ENCODE measurements at regions not wholly inside any gene's neighbourhood (a gene's known extent, or its start where the extent isn't known, plus 50 kb on each side); places are given as distances from the start of the nearest gene placed in this dataset.

- Histone ChIP-seq H3K27me3 (ENCODE audit: control insufficient read depth, low read length) (no peaks in the 10 kb centered on the region), H3K79me2 (ENCODE audit: control insufficient read depth, low read length) (no peaks in the 10 kb centered on the region), H3K4me2 (ENCODE audit: low read length) (no peak overlapping the region), H3K9me3 (ENCODE audit: control insufficient read depth, insufficient read depth, low read length) (peaks cover 14% of the 10 kb centered on the region; the same call in 1 of the 2 replicates), H4K20me1 (ENCODE audit: control insufficient read depth, insufficient read depth, low read depth, low read length) (no peaks in the 10 kb centered on the region), H3F3A (ENCODE audit: control insufficient read depth, insufficient read depth) (no peaks in the 10 kb centered on the region), H3K4me3 (ENCODE audit: low read length) (no peak overlapping the region), H3K36me3 (ENCODE audit: control insufficient read depth, low read length) (no peaks in the 10 kb centered on the region), H3K27ac (ENCODE audit: low read depth, low read length) (no peak overlapping the region), H3K9me2 (replicated peaks; ENCODE audit: control insufficient read depth, low read length) (no peaks in the 10 kb centered on the region), H3K4me1 (ENCODE audit: control insufficient read depth, low read length) (no peaks in the 10 kb centered on the region)
- TF ChIP-seq, protein P1, sequence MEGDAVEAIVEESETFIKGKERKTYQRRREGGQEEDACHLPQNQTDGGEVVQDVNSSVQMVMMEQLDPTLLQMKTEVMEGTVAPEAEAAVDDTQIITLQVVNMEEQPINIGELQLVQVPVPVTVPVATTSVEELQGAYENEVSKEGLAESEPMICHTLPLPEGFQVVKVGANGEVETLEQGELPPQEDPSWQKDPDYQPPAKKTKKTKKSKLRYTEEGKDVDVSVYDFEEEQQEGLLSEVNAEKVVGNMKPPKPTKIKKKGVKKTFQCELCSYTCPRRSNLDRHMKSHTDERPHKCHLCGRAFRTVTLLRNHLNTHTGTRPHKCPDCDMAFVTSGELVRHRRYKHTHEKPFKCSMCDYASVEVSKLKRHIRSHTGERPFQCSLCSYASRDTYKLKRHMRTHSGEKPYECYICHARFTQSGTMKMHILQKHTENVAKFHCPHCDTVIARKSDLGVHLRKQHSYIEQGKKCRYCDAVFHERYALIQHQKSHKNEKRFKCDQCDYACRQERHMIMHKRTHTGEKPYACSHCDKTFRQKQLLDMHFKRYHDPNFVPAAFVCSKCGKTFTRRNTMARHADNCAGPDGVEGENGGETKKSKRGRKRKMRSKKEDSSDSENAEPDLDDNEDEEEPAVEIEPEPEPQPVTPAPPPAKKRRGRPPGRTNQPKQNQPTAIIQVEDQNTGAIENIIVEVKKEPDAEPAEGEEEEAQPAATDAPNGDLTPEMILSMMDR (IDR thresholded peaks at IDR 0.05; ENCODE audit: low read depth, low read length, poor library complexity, severe bottlenecking), result no peak
- no peak for TF ChIP-seq EZH2phosphoT487 (IDR thresholded peaks at IDR 0.05; ENCODE audit: borderline replicate concordance, low read length)
These were observed 765.6 kb downstream of the CDH11 start for GRCh38 chr16:64356267-64356666.

DNA sequence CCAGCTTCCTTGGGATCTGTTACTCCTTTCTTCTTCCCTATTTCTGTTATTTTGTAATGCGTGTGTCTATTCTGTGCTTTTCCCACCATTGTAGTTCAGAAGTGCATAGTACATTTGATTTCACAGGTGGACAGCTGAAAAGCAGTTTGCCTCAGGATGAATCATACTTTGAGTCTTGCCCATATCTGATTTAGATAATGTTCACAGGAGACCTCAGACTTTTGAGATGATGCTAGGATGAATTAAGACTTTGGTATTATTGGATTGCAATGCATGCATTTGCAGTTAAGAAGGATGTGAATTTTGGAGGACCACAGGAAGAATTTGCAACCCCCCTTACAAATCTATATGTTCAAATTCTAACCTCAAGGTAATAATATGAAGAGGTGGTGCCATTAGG, 769.6 kb downstream of the CDH11 start:
- no peak overlapping the region for H3K4me3 ChIP-seq (ENCODE audit: low read length)
- H3K27me3 ChIP-seq (ENCODE audit: control insufficient read depth, low read length), result no peaks in the 10 kb centered on the region
- no peaks in the 10 kb centered on the region for H4K20me1 ChIP-seq (ENCODE audit: control insufficient read depth, insufficient read depth, low read depth, low read length)
- TF ChIP-seq, protein P1 (IDR thresholded peaks at IDR 0.05; ENCODE audit: low read depth, low read length, poor library complexity, severe bottlenecking), result no peak
- TF ChIP-seq EZH2phosphoT487 (IDR thresholded peaks at IDR 0.05; ENCODE audit: borderline replicate concordance, low read length), result no peak
- H3K36me3 ChIP-seq (ENCODE audit: control insufficient read depth, low read length), result no peaks in the 10 kb centered on the region
- H3K79me2 ChIP-seq (ENCODE audit: control insufficient read depth, low read length), result no peaks in the 10 kb centered on the region
- no peaks in the 10 kb centered on the region for H3K9me2 ChIP-seq (replicated peaks; ENCODE audit: control insufficient read depth, low read length)
- no peak overlapping the region for H3K27ac ChIP-seq (ENCODE audit: low read depth, low read length)
- no peaks in the 10 kb centered on the region for H3K4me1 ChIP-seq (ENCODE audit: control insufficient read depth, low read length)
- peaks cover 7% of the 10 kb centered on the region; the same call in 1 of the 2 replicates for H3K9me3 ChIP-seq (ENCODE audit: control insufficient read depth, insufficient read depth, low read length)
- H3K4me2 ChIP-seq (ENCODE audit: low read length), result no peak overlapping the region
- no peaks in the 10 kb centered on the region for H3F3A ChIP-seq (ENCODE audit: control insufficient read depth, insufficient read depth)

- no peaks in the 10 kb centered on the region for H3F3A ChIP-seq (ENCODE audit: control insufficient read depth, insufficient read depth)
These were observed 770.7 kb downstream of the CDH11 start for GRCh38 chr16:64351121-64351520.

More at GRCh38 chr16:64351121-64351520, 770.7 kb downstream of the CDH11 start:
- H3K9me3 ChIP-seq (ENCODE audit: control insufficient read depth, insufficient read depth, low read length), result peaks cover 7% of the 10 kb centered on the region; the same call in 1 of the 2 replicates
- no peaks in the 10 kb centered on the region for H3K9me2 ChIP-seq (replicated peaks; ENCODE audit: control insufficient read depth, low read length)
- no peak overlapping the region for H3K27ac ChIP-seq (ENCODE audit: low read depth, low read length)
- H3K36me3 ChIP-seq (ENCODE audit: control insufficient read depth, low read length), result no peaks in the 10 kb centered on the region
- H3K27me3 ChIP-seq (ENCODE audit: control insufficient read depth, low read length), result no peaks in the 10 kb centered on the region
- no peaks in the 10 kb centered on the region for H3K79me2 ChIP-seq (ENCODE audit: control insufficient read depth, low read length)
- no peak overlapping the region for H3K4me3 ChIP-seq (ENCODE audit: low read length)
- no peak for TF ChIP-seq EZH2phosphoT487 (IDR thresholded peaks at IDR 0.05; ENCODE audit: borderline replicate concordance, low read length)
- TF ChIP-seq, protein P1 (IDR thresholded peaks at IDR 0.05; ENCODE audit: low read depth, low read length, poor library complexity, severe bottlenecking), result no peak
- H4K20me1 ChIP-seq (ENCODE audit: control insufficient read depth, insufficient read depth, low read depth, low read length), result no peaks in the 10 kb centered on the region
- no peaks in the 10 kb centered on the region for H3K4me1 ChIP-seq (ENCODE audit: control insufficient read depth, low read length)
- no peak overlapping the region for H3K4me2 ChIP-seq (ENCODE audit: low read length)

All from DOHH2 (cell line).